ENCODE measurements at regions not wholly inside any gene's neighbourhood (a gene's known extent, or its start where the extent isn't known, plus 50 kb on each side); places are given as distances from the start of the nearest gene placed in this dataset.

DNA sequence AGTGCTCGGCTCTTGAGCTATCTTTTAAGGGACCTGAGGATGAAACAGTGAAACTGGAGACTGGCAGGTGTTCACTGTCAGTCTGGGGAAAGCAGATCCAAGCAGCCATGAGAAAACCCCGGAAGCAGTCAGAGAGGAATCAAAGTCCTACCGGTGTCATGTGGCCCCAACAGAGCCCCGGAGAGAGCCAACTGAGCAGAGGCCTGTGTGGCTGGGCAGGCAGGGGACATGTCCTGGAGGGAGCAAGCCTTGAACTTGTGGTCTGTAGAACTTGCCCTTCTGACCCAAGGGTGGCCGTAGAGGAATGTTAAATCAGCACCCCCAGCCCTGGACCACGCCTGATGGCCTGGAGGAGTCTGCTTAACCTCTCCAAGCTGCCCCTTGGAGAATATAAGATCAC, 113.7 kb upstream of the ZNF507 start:
- no peak for DNase-seq

DNA sequence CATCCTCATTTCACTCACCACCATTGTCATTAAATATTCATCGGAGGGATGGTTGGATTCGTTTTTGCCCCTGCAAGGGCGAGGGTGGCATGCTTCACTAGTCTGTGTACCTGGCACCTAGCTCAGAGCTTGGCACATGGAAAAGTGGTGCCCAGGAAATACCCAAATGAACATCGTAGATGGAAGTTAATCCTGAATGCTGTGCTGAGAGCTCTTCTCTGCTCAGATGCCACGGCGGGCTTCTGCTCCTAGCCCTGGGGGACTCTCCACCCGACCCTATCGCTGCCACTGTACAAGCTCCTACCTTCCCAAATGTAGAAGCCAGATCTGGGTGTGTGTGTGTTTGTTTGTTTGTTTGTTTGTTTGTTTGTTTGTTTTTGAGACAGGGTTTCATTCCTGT, 113.0 kb upstream of the ZNF507 start:
- DNase-seq, result no peak

DNA sequence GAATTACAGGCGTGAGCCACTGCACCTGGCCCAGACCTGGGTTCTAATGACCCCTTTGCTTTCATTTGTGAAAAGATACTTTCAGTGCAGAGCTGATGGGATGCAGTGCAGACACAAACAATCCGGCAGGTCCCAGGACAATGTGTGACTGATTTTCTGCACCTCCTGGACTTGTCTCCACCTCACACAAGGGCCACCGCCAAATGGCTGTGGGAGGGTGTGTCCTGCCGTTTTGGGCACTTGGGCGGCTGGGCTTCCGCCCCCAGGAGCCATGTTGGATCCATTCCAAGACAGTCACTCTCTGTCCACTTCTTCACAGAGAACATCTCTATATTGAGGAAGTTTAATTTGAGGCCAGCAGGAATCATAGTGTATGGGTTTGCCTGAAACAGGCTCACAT, 112.3 kb upstream of the ZNF507 start:
- no peak for DNase-seq

DNA sequence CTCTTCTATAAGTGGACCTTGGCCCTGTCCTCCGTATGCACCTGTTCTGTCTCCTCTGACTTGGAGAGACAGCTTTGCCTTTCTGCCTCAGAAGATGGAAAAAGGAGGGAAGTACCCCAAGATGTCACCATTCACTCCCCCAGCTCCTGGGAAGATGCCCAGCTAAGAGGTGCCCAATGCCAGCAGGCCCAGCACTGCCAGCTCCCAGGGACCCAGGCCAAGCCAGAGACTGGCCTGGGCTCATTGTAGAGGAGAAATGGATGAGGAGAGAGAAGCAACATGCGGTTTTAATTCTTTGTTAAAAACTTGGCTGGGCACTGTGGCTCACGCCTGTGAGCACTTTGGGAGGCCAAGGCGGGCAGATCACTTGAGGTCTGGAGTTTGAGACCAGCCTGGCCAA, 111.5 kb upstream of the ZNF507 start:
- DNase-seq, result no peak

DNA sequence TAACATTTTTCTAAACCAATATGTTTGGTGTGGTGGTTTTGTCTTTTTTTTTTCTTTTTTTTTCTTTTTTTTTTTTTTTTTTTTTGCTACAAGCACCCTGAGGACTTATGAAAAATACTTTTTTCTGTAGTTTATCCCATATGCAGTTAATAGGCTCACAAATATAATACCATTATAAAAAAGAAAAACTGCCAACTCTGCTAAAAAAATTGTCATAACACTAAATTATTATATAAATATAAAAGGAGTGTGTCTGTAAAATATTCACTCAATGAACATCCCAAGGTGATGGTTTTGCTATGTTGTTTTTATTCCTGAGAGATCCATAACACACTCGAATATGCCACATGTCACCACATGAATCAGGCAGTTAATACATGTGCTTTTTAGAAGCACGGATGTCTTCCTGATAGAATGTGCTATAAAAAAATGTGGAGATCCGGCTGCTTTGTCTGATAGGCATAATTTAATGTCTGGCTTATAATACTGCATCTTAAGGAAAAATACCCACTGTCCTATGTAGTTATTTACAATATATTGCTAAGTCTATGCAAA, 110.7 kb upstream of the ZNF507 start:
- no peak for DNase-seq

DNA sequence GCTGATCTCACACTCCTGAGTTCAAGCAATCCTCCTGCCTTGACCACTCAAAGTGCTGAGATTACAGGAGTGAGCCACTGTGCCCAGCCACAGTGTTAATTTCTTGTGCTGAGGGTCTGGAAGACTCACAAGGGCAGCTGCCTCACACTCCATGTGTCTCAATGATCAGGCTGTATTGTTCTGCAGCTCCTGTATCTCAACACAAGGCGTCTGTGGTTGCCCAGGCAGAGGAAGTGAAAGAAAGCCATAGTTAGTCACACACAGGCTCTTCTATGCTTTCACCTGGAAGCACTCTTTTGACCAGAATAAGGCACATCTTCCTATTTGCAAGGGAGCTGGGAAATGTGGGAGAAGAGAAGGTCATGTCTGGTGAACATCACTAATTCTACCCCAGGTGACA, 107.3 kb upstream of the ZNF507 start:
- no peak for DNase-seq

DNA sequence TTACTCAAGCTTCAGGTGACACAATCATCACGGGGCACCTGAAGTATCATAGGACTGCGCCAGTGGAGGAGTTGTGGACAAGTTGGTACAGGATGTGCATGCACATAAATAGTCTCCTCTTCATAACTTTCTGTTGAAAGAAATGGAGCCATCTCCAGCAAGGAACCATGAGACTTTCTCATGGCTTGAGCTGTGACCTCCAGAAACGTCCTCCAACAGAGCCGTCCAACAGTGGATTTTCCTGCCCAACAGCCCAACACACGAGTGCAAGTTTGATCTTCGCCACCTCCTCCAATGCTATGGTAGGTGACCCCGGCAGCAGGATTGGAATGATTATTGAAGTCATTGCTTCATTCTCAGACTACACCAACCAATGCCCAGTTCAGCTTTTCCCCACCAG, 105.1 kb upstream of the ZNF507 start:
- DNase-seq, result no peak

DNA sequence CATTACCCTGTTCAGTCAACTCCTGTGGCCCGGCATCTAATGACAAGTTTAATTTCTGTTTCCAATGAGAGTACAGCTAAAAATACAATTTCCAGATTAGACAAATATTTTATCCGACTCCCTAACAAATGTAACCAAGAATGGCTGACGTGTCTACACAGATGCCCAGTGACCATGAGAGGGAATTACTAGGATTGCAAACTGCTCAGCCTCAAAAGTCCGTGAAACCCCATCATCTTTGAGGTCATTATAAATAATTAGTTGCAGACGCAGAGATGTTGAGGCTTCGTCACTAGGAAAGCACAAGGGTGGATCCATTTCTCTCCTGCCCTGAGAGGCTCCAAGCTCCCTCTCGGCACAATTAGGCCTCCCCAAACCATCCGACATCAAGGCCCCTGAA, 104.1 kb upstream of the ZNF507 start:
- DNase-seq, result no peak

DNA sequence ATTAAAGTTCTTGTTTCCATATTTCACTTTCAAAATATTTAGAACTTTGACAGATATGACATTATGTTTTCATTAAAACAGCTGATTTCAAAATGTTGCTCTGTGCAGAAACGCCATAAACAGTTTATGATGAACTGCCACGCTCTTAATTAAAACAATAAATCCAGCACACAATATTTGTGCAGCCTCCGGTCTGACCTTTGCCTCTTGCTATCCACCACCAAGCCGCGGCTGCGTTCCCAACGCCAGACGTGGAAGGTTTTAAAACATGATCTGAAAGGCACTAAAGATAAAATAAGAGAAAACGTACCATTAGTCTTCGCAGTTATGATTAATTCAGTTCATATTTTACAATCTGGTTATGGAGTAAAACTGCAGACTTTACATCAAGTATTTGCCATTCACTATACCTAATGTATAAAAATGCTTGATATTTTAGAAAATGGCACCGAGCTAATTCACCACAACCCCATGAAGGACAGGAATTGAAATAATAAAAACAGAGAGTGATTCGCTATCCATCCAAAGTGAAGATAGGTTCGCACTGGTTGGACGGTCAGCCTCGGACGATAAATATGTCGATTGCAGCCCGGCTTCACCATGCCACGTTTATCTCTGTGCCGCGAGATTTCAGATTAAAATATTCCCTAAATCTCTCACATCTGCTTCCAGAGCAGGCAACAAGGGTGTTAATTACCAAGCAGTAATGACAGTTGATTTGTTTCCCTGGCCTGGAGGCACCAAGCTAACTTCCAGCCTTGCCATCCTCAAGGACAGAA, 103.3 kb upstream of the ZNF507 start:
- no peak for DNase-seq

DNA sequence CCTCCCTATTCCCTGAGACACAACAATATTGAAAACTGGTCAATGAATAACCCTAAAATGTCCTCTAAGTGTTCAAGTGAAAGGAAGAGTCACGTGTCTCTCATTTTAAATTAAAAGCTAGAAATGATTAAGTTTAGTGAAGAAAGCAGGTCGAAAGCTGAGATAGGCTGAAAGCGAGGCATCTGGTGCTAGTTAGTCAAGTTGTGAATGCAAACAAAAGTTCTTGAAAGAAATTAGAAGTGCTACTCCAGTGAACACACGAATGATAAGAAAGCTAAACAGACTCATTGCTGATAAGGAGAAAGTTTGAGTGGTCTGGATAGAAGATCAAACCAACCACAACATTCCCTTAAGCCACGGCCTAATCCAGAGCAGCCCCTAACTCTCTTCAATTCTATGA, 99.4 kb upstream of the ZNF507 start:
- no peak for DNase-seq

DNA sequence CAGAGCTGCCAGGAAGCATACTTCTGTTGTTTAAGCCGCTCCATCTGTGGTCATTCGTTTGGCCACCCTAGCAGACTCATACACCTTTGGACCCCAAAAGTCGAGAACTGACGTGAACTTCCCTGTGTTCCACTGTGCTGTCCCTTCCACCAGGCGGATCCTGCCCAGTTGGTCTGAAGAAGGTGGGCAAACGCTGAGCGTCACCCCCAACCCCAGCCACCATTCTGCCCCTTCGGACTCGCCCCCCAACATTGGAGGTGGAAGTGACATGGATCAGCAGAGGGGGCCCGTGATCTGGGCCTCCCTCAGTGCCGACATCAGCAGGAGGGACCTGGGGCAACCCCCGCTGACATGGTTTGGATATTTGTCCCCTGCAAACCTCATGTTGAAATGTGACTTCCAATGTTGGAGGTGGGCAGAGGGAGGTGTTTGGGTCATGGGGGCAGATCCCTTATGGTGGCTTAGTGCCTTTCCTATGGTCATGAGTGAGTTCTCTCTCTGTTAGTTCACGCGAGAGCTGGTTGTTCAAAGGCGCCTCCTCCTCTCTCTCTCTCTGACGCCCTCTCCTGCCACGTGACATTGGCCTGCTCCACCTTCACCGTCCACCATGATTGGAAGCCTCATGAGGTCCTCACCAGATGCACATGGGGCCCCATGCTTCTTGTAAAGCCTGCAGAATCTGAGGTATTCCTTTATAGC, 93.6 kb upstream of the ZNF507 start:
- no peak for DNase-seq

DNA sequence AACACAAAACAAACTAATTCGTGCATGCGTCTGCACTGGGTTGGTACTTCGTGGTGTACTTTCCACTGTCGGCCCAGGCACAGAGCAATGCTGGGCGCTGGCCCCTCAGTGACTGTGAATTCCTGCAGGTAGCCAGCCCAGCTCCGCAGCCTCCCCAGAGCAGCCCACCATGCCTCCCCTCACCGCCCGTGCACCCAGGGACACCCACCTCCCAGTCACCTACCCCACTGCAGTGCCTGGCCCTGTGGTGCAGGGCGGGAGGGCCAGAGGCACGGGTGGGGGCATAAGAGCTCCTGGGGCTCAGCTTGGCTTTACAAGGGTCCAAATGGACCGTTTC, 93.1 kb upstream of the ZNF507 start:
- DNase-seq, result no peak

DNA sequence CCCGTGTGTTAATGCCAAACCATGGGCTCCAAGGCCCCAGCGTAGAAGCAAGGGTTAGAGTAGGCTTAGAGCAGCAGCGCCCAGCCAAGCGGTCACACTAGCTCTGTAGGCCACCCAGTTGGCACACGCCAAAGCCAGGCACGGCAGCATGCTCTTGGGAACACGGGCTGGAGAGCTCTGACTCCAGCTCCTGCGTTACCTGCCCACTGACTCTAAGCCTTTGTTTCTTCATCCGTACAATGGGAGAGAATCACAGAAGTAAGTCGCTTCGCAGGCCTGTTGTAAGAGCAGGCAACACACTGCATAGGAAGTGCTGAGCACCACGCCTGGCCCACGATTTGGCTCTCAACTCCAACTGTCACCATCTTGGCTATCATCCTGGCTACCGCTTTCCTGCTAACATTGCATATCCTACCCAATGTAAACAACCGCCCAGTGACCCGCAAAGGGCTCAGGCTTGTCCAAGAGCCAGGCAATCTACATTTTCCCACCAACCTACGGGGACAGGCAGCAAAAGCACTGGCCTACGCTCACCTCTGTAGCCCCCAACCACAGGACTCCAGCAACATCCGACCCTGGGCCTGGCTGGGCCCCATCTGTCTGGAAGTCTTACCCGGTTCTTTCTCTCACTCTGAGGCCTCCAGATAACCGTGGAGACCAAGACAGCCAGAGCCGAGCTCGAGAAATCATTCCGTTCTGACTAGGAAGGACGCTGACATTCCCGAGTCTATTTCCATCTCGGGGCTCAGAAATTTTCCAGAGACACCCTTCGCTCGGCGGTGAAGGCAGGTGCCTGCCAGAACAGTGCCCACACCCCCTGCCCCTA, 91.5 kb upstream of the ZNF507 start:
- no peak for DNase-seq

DNA sequence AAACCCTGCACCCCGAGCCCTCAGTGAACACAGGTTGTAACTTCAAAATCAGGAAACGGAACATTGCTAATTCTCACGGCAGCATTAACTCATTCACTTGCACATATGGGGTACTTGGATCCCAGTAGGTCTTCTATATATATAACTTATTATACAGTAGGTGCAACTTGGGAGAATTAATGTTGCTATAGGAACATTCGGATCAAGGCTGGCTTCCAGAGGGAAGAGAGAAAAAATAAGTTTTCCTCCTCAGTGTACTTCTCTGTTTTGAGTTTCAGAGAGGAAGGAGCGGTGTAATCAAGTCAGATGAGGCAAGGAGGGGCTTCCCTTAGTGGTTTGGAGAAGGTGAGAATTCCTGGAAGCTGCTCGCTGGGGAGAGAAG, 90.9 kb upstream of the ZNF507 start:
- no peak for DNase-seq

DNA sequence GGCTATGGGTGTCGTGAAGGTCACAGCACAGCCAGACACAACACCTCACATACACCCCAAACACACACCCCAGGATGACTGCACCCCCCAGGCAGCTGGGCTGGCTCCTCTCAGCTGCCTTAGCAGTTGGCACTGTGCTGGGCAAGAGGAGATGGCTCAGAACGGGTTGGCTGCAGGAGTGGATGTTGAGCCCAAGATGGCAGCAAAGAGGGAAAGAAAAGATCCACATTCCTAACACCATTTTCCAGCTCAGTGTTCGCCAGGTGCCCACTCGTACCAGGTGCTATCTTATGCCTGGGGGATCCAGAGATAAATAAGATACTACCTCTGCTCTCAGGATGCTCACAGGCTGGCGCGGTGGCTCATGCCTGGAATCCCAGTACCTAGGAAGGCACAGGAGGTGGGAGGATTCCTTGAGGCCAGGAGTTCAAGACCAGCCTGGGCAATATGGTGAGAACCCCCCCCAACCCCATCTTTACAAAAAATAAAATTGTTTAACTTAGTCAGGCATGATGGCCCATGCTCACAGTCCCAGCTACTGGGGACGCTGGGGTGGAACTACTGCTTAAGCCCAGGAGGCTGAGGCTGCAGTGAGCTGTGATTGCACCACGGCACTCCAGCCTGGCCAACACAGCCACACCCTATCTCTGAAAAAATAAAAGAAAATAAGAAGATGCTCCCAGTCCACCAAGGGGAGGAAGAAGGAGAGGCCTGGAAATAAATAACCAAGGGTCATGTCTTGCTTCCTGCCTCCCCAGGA, 89.7 kb upstream of the ZNF507 start:
- no peak for DNase-seq

DNA sequence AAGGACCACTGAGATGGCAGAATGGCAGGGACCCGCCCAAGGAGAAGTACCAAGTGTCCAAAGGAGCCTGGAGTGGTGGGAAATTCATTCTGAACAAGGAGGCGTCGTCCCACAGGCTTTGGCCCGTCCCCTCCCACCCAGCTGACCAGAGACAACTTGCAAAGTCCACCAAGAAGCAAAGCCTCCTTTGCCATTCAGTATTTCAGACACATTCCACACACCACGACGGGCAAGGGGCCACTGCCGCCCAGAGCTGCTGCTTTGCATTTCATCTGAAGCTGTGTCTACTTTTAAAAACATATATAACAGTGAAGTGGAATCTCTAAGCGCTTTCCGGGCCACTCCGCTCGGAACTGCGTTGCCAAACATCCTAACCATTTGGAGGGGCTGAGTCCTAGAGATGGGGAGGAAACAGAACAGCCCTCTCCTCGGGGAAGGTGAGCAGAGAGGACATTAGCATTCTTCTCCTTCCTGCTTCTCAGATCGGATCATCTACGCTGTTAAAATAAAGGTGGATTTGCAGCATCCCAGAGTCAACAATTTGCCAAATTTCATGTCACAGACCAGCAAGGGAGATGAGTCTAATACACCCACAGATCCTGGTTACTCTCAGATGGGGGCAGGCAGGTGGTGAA, 89.0 kb upstream of the ZNF507 start:
- DNase-seq, result no peak

DNA sequence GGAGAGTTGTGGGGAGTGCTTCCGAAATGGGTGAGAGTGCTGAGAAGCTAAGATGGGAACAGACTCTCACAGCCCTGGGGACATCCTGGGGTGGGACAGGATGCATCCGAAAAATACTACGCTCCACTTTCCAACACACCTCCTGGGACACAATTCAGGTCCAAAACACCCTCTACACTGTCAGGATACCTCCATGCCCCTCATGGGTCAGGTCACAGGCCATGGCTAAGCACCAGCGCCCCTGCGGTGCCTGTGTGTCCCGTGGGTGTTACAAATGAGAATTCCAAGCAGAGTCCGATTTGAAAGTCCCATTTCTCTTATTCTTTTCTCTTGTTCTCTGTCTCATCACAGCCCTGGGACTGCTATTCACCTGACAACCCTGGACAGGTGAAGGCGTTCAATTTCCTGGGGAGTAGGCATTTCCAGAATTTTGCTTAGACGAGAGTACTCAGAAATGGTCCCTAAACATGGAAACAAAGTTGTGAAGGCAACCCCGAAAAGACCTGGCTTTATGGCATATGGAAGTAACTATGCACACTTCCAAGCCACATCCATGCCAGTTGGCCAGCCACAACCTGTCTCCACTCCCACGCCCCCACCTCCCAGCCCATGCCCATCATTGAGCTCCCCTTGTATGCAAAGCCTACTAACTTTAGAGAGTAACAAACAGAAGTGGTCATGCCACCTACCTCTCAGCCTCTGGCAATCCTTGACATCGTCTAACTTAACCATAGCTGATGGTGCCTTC, 87.9 kb upstream of the ZNF507 start:
- no peak for DNase-seq

DNA sequence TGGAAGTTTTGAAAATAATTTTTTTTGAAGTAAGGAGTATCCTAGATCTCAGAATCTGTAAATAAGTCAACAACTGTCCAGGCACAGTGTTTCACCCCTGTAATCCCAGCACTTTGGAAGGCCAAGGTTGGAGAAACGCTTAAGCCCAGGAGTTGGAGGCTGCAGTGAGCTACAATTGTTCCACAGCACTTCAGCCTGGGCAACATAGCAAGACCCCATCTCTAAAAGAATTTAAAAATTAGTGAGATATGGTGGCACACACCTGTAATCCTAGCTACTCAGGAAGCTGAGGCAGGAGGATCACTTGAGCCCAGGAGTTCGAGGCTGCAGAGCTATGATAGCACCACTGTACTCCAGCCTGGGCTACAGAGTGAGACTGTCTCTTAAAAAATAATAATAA, 87.2 kb upstream of the ZNF507 start:
- DNase-seq, result no peak

DNA sequence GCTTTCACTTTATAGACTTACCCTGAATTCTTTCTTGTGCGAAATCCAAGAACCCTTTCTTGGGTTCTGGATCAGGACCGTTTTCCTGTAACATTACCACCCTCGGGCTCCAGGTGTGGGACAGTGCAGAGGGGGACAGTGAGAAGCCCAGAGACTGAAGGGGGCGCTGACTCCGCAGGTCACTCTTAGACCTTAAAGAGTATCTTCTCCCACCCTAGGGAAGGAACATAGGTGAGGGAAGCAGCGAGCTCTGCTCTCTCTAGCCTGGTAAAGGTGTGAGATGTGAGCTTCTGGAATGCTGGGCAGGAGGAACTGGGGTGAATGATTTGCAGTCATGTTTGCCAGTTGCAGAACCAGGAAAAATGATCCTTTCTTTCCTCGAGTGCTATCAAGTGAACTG, 80.8 kb upstream of the ZNF507 start:
- no peak for DNase-seq

DNA sequence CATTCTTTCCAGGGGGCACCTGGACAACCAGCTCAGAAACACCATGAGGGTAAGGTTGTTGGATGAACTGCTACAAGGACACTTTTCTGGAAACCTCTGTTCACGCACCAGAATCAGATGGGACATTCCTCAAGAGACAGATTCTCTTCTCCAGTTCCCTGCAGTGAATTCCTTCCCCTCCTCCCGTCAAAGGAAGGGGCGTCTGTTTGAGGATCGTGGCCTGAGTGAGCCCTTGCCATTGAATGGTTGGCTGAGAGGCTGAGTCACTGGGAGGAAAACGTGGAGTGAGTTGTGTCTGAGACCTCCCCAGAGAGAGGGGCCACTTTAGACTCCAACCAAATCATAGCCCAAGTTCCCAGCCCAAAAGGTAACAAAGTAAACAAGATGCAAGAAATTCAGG, 79.4 kb upstream of the ZNF507 start:
- no peak for DNase-seq

DNA sequence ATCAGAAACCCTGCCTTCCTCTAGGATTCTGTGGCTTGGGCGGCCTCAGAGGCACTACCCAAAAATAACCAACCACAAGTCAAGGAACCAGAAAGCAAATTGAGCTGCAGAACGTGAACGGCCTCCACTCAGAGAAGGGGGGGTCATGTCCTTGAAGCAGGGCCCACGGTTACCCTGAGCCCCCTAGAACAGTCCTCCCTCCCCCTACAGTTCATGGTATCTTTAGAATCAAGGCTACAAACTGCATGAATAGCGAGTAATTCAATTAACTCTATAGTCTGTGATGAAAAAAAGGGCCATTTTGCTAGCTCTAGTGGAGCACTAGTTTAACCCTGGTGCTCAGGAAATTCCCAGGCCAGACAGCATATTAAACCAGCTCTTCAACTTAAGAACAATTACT, 79.0 kb upstream of the ZNF507 start:
- DNase-seq, result no peak

DNA sequence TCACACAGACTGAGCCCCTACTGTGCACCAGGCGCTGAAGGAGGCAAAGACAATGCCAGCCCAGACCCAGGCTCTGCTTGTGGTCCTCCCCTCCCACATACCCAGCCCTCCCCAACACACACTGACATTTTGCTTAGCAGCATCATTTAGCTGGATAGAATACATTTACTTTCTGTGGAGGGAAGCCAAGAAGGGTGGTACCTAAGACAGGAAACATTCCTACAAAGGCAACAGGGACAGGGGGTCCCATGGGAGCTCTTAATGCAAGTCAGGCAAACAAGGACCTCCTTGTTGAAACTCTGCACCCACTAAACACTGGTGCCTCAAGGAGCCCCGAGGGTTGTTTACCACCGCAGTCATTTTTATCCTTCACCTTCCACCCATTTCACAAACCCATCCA, 77.0 kb upstream of the ZNF507 start:
- DNase-seq, result no peak

All from NCI-H1436 (cell line).